Trophoblast cell (in vitro differentiated cells and primary cell): ENCODE measurements at regions not wholly inside any gene's neighbourhood (a gene's known extent, or its start where the extent isn't known, plus 50 kb on each side); places are given as distances from the start of the nearest gene placed in this dataset.

Experiments used
- DNase-seq, 2 donors: peaks; one replicate each; pipeline ENCODE4 v3.0.0-alpha.2; 2016
- H2AFZ ChIP-seq: 2 replicates; pipeline ENCODE4 v1.6.1; 2013; ENCODE audit warnings: low read length, moderate library complexity, mild to moderate bottlenecking; ENCODE audit not compliant: insufficient read depth, poor library complexity
- H2AK5ac ChIP-seq: 2 replicates; pipeline ENCODE4 v1.6.1; 2013; ENCODE audit warnings: mild to moderate bottlenecking, low read length
- H2BK120ac ChIP-seq: 2 replicates; pipeline ENCODE4 v1.6.1; 2013; ENCODE audit warnings: low read length, mild to moderate bottlenecking, moderate library complexity; ENCODE audit not compliant: insufficient read depth, poor library complexity
- H2BK12ac ChIP-seq: 2 replicates; pipeline ENCODE4 v1.6.1; 2013; ENCODE audit warnings: mild to moderate bottlenecking, low read length, moderate library complexity
- H2BK5ac ChIP-seq: 2 replicates; pipeline ENCODE4 v1.6.1; 2013; ENCODE audit warnings: low read length, low read depth, moderate library complexity, mild to moderate bottlenecking; ENCODE audit not compliant: poor library complexity
- H3K14ac ChIP-seq: 2 replicates; pipeline ENCODE4 v1.6.1; 2013; ENCODE audit warnings: mild to moderate bottlenecking, low read length
- H3K18ac ChIP-seq: 2 replicates; pipeline ENCODE4 v1.6.1; 2013; ENCODE audit warnings: mild to moderate bottlenecking, low read length
- H3K23ac ChIP-seq: 2 replicates; pipeline ENCODE4 v1.6.1; 2013; ENCODE audit warnings: low read length
- H3K27ac ChIP-seq: 2 replicates; pipeline ENCODE4 v1.5.1; 2013; ENCODE audit warnings: low read depth, mild to moderate bottlenecking, inconsistent platforms, low read length, moderate library complexity
- H3K27me3 ChIP-seq: 2 replicates; pipeline ENCODE4 v1.6.1; 2013; ENCODE audit warnings: inconsistent platforms, mild to moderate bottlenecking, low read length, moderate library complexity; ENCODE audit not compliant: insufficient read depth
- H3K36me3 ChIP-seq, 2 experiments: 1 replicate in 1 of 2; 2 replicates in 1 of 2; pipeline ENCODE4 v1.6.1; 2013; ENCODE audit warnings: low read length in 2 of 2, mild to moderate bottlenecking in 2 of 2, moderate library complexity in 1 of 2; ENCODE audit not compliant: insufficient read depth in 2 of 2, control insufficient read depth in 1 of 2
- H3K4ac ChIP-seq: 2 replicates; pipeline ENCODE4 v1.6.1; 2013; ENCODE audit warnings: low read depth, mild to moderate bottlenecking, low read length, moderate library complexity
- H3K4me1 ChIP-seq, 2 experiments: 1 replicate in 1 of 2; 2 replicates in 1 of 2; pipeline ENCODE4 v1.6.1; 2013; ENCODE audit warnings: low read length in 2 of 2, mild to moderate bottlenecking in 2 of 2, moderate library complexity in 1 of 2; ENCODE audit not compliant: insufficient read depth in 2 of 2, control insufficient read depth in 1 of 2
- H3K4me2 ChIP-seq: 2 replicates; pipeline ENCODE4 v1.6.1; 2013; ENCODE audit warnings: inconsistent platforms, mild to moderate bottlenecking, low read length, moderate library complexity
- H3K4me3 ChIP-seq: 2 replicates; pipeline ENCODE4 v1.5.1; 2013; ENCODE audit warnings: mild to moderate bottlenecking, low read depth, low read length, inconsistent platforms
- H3K79me1 ChIP-seq: one replicate; pipeline ENCODE4 v1.6.1; 2013; ENCODE audit warnings: low read length
- H3K79me2 ChIP-seq: 2 replicates; pipeline ENCODE4 v1.6.1; 2013; ENCODE audit warnings: low read length, mild to moderate bottlenecking; ENCODE audit not compliant: control insufficient read depth, insufficient read depth, poor library complexity
- H3K9ac ChIP-seq: 2 replicates; pipeline ENCODE4 v1.6.1; 2013; ENCODE audit warnings: mild to moderate bottlenecking, low read length
- H3K9me3 ChIP-seq: 2 replicates; pipeline ENCODE4 v1.6.1; 2013; ENCODE audit warnings: low read depth, mild to moderate bottlenecking, control low read depth, inconsistent platforms, low read length; ENCODE audit not compliant: insufficient read depth
- H4K12ac ChIP-seq: 2 replicates; pipeline ENCODE4 v1.6.1; 2013; ENCODE audit warnings: low read depth, mild to moderate bottlenecking, low read length, moderate library complexity
- H4K8ac ChIP-seq: 2 replicates; pipeline ENCODE4 v1.6.1; 2013; ENCODE audit warnings: low read depth, mild to moderate bottlenecking, low read length, moderate library complexity
- H4K91ac ChIP-seq: one replicate; pipeline ENCODE4 v1.6.1; 2013; ENCODE audit warnings: low read depth, mild to moderate bottlenecking, low read length, moderate library complexity
- WGBS: extraction: QIAGEN DNeasy Blood & Tissue Kit; methylation state at CpG from one replicate; pipeline ENCODE4 v1.1.7; 2013; ENCODE audit warnings: missing lambda C conversion rate; ENCODE audit not compliant: insufficient read length, insufficient coverage; ENCODE audit errors: extremely low coverage; 5-methylcytosine and 5-hydroxymethylcytosine counted together

- Histone ChIP-seq H3K27me3 (no peaks in the 10 kb centered on the region), H3K4me2 (no peak overlapping the region), H2BK12ac (no peak overlapping the region), H3K4me1 (peaks cover 3 to 8% of the 10 kb centered on the region in 2 experiments), H2BK120ac (no peak overlapping the region), H3K9ac (no peak overlapping the region), H3K18ac (no peak overlapping the region), H3K27ac (no peak overlapping the region), H2AFZ (no peak overlapping the region), H3K23ac (no peak overlapping the region), H3K36me3 (no peaks in the 10 kb centered on the region), H3K79me1 (peaks cover 4% of the 10 kb centered on the region), H4K8ac (no peak overlapping the region), H4K91ac (no peak overlapping the region), H4K12ac (no peak overlapping the region), H3K79me2 (no peaks in the 10 kb centered on the region), H3K14ac (no peak overlapping the region), H3K4me3 (no peak overlapping the region), H3K4ac (no peak overlapping the region), H2BK5ac (no peak overlapping the region), H3K9me3 (no peaks in the 10 kb centered on the region), H2AK5ac (no peak overlapping the region)
- no peak for DNase-seq
- WGBS: no CpG with 5 or more reads among the region's 3 CpGs
Observed at GRCh38 chr3:170751083-170751898, 118.7 kb downstream of the RPL22L1 start.

GRCh38 chr3:170750478-170750830 lies 119.5 kb downstream of the RPL22L1 start:
- peaks cover 4% of the 10 kb centered on the region for H3K79me1 ChIP-seq
- no peak overlapping the region for H2BK12ac ChIP-seq
- no peak overlapping the region for H3K23ac ChIP-seq
- no peak overlapping the region for H4K12ac ChIP-seq
- no peak overlapping the region for H3K14ac ChIP-seq
- H3K4ac ChIP-seq: no peak overlapping the region
- no peak overlapping the region for H2BK120ac ChIP-seq
- no peak overlapping the region for H2AFZ ChIP-seq
- no peak overlapping the region for H4K91ac ChIP-seq
- no peak for DNase-seq
- H3K27ac ChIP-seq: no peak overlapping the region
- H3K18ac ChIP-seq: no peak overlapping the region
- H3K4me2 ChIP-seq: no peak overlapping the region
- H3K79me2 ChIP-seq: no peaks in the 10 kb centered on the region
- no CpG with 5 or more reads among the region's 2 CpGs for WGBS
- H3K9me3 ChIP-seq: no peaks in the 10 kb centered on the region
- H2AK5ac ChIP-seq: no peak overlapping the region
- no peaks in the 10 kb centered on the region for H3K27me3 ChIP-seq
- H3K4me3 ChIP-seq: no peak overlapping the region
- no peak overlapping the region for H2BK5ac ChIP-seq
- peaks cover 5 to 10% of the 10 kb centered on the region in 2 experiments for H3K4me1 ChIP-seq
- H3K36me3 ChIP-seq: no peaks in the 10 kb centered on the region
- H3K9ac ChIP-seq: no peak overlapping the region
- no peak overlapping the region for H4K8ac ChIP-seq

GRCh38 chr3:170749765-170750477 lies 120.1 kb downstream of the RPL22L1 start:
- Histone ChIP-seq H3K9me3 (no peaks in the 10 kb centered on the region), H3K23ac (no peak overlapping the region), H3K4me2 (no peak overlapping the region), H3K36me3 (no peaks in the 10 kb centered on the region), H2BK5ac (no peak overlapping the region), H2AK5ac (no peak overlapping the region), H3K79me1 (peaks cover 4% of the 10 kb centered on the region), H3K79me2 (no peaks in the 10 kb centered on the region), H3K27ac (no peak overlapping the region), H3K18ac (no peak overlapping the region), H2AFZ (no peak overlapping the region), H4K8ac (no peak overlapping the region), H3K9ac (no peak overlapping the region), H3K4me3 (no peak overlapping the region), H3K27me3 (no peaks in the 10 kb centered on the region), H2BK120ac (no peak overlapping the region), H4K12ac (no peak overlapping the region), H3K4me1 (peaks cover 5 to 10% of the 10 kb centered on the region in 2 experiments), H4K91ac (no peak overlapping the region), H3K4ac (no peak overlapping the region), H2BK12ac (no peak overlapping the region), H3K14ac (no peak overlapping the region)
- DNase-seq: no peak

- Histone ChIP-seq H3K4me3 (no peak overlapping the region), H3K27ac (no peak overlapping the region), H3K79me1 (peaks cover 4% of the 10 kb centered on the region), H2BK12ac (no peak overlapping the region), H3K14ac (no peak overlapping the region), H4K8ac (no peak overlapping the region), H3K4me1 (peaks cover 5 to 10% of the 10 kb centered on the region in 2 experiments), H3K9me3 (no peaks in the 10 kb centered on the region), H3K18ac (no peak overlapping the region), H3K27me3 (no peaks in the 10 kb centered on the region), H3K4me2 (no peak overlapping the region), H4K91ac (no peak overlapping the region), H2BK120ac (no peak overlapping the region), H3K4ac (no peak overlapping the region), H2AFZ (no peak overlapping the region), H3K79me2 (no peaks in the 10 kb centered on the region), H3K36me3 (no peaks in the 10 kb centered on the region), H2AK5ac (no peak overlapping the region), H3K23ac (no peak overlapping the region), H3K9ac (no peak overlapping the region), H4K12ac (no peak overlapping the region), H2BK5ac (no peak overlapping the region)
- no CpG with 5 or more reads among the region's 1 CpG for WGBS
- DNase-seq: no peak
Observed at GRCh38 chr3:170749185-170749584, 120.8 kb downstream of the RPL22L1 start.
